Body of pancreas (tissue), 4 donors: ENCODE measurements at regions not wholly inside any gene's neighbourhood (a gene's known extent, or its start where the extent isn't known, plus 50 kb on each side); places are given as distances from the start of the nearest gene placed in this dataset.

Source experiments
- CTCF ChIP-seq, 7 experiments: fragments of 450-650 bp in 4 of 7; fragments of 200-600 bp in 3 of 7; sonication (generic) in 3 of 7; IDR thresholded peaks; one replicate each; pipeline ENCODE4 v1.5.1; 2016 to 2019; ENCODE audit warnings: antibody characterized with exemption in 7 of 7
- POLR2A ChIP-seq, 3 donors: fragments of 450-650 bp; IDR thresholded peaks; one replicate each; pipeline ENCODE4 v1.6.1; 2016; ENCODE audit warnings: antibody characterized with exemption in 3 of 3, mild to moderate bottlenecking in 2 of 3

- TF ChIP-seq CTCF (IDR thresholded peaks at IDR 0.05): no peak
- no peak for TF ChIP-seq POLR2A (IDR thresholded peaks at IDR 0.05)
Measured at GRCh38 chr10:61232780-61233179, 220.4 kb downstream of the TMEM26 start.
